ENCODE measurements at regions not wholly inside any gene's neighbourhood (a gene's known extent, or its start where the extent isn't known, plus 50 kb on each side); places are given as distances from the start of the nearest gene placed in this dataset.

DNA sequence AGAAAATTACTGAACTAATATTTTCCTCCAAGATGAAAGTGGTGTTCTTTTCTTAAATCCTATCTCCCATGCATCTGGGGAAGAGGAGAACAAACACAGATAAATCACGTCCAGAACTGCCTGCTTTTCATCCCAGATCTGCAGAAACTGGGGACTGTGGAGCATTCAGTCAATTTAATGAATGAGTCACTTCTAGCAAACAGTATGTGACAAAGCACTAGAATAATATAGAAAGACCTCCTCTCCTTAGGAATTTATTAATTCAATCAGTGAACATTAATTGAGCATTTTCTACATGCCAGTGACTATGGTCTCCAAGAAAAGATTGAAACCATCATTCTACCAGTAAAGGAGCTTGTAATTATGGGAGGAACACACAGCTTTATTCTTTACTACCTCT, 693.4 kb upstream of the ID2 start:
- no peak for DNase-seq

DNA sequence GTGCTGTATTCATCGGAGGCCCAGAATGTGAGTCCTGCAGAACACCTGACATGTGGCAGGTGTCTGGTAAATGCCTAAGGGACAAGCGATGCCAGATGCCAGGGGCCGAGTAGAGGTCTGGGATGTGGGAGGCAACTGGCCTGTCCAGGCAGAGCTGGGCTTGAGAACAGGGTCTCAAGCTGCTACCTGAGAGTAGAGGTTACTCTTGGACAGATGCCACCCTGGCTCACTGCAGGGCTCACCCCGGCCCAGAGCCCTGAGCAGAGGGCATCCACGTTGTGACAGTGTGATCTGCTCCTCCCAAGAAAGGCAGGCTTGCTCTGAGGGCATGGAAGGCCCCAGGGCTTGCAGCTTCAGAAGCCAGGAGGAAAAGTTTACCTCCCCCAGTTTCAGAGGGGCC, 692.0 kb upstream of the ID2 start:
- no peak for DNase-seq

DNA sequence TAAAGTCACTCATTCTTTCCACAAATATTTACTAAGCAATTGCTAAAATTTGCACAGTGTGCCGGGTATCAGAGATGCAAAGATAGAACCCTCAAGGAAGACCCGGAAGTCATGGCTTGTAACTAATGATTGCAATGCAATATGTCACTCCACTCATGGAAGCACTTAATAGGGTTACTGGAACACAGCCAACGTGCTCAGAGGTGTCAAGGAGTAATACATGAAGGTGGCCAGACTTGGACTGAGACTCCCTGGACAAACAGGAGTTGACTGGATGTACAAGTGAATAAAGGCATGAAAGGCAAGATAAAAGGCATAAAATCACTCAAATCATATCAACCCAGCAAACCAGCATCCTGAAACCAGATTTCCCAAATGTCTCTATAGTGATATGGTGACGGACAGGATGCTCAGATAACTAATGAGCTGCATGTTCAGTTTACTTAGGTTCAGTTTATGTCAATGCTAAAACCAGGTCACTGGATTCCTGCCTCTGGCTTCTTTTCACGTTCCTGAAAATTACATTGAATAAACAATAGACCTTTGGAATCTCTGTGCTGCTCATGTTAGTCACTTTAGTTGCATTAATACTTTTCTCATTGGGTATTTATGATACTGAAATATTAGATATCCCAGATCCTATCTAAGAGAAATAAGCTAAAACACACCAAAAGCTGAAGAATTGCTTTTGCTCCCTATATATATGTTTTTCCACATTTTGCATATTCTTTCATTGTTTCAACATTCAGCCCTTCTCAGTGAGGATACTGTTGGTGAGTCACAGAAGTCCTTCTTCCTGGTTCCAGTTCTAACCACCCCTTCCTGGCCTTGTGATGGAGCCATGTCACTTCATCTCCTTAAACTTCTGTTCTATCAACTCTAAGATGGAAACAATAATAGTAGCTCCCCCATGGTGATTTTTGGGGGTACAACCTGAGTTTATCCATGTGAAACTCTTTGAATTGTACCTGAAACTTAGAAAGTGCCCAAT, 688.9 kb upstream of the ID2 start:
- no peak for DNase-seq

DNA sequence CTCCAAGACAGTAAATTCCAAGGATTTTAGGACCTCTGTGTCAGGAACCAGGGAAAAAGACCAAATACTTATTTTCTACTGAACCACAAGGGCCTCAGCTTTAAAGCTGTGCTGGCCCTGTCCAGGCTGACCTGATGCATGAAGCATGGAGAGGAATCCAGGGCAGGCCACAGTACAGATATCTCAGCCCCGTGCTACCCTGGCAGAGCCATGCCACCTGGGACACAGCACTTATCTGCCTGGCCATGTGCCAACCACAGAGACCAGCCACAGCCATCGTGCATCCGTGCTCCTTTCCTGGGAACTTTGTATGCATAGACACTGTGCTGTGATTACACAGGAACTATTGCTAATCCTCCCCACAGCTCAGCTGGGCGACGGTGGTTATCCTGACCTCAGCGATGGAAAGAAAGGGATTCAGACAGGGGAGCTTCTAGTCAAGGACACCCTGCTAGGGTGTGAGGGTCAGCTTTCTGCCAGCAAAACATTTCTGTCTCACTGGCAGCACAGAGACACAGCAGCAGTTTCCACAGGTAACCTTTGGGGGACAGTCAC, 687.4 kb upstream of the ID2 start:
- DNase-seq = no peak

DNA sequence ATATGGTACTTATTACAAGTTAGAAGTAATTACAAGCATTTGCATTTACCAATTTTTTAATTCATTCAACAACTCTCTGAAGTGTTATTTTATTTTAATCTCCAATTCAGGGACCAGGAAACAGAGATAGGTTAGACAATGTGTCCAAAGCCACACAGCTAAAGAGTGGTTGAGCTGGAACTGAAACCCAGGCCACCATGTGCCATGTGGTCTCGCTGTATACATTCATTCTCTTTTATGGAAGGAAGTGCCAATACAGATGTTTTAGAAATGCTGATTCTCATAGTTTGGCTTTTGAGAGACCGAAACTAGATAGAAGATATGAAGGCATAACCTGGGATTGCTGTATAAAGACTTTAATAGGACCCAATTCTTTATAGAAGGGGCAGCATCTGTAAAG, 684.6 kb upstream of the ID2 start:
- DNase-seq = no peak

DNA sequence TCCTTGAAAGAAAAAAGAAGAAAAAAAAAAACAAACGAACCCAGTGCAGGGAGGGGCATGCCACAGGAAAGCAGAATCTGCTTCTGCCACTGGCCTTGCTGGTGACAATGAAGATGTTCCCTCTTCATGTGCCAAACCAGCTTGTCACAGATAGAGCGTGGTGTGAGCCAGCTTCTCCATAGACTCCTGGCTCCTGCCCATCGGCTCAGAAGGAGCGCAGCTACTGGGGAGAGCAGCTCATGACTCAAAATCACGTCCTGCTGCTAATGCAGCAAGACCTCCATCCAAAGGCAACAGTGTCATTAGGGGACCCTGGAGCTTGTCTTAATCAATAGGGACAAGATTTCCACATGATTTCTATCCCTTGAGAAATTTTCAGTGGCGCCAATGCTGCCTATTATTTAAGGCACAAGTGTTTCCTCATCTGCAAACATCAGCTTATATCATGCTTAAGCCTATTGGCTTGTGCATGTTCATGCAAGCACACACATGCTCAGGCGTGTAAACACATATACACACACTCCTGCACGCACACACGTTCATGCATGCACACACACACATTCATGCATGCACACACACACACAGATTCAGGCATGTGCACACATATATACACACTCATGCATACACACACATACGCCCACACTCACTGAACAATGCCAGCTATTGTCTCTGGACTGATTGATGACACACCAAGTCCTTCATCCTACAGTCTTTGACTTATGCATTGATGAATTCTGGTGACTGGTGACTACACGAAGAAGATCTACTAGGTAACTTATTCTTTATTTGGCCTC, 682.0 kb upstream of the ID2 start:
- DNase-seq = no peak

DNA sequence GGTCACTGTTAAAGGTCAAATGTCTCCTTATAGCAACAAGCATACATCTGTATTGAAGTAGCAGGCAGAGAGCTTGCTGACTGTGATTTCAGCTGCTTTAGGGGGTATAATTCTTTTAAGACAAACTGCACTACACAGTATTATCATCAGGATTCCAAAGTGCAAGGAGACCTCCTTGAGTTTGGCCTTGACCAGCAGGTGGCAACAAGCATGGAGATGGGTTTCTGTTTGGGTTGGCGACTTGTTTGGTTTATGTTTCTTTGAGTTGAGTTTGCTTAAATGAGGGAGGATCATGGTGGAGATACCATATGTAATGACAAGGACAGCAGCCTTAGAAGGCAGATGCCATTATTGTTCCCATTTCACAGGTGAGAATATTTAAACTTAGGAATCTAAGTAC, 681.0 kb upstream of the ID2 start:
- DNase-seq = no peak

DNA sequence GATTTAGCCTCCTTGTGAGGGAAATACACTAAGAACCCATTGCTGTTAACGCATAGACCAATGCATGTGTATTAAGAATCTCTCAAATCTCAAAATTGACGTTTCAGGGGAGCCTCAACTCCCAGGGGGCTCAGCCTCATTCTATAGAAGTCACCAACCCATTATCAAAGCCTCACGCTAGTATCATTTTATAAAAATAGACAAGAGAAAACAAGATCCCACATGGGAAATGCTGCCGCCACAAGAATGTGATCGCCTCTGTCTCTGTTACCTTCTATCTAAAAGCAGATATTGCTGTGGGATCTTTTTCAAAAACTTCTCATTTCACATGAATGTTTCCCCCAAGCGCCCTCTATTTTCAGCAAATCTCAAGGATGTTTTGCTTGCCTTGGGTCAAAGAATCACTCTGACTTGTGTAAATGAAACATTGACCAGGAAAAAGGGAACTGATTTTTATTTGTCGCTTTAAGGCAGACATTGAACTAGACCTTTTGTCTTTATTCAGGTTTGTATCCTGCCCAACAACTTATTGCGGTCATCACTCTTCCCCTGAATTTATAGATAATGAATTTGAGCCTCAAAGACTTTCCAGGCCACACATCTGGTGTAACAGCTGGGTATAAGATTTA, 679.0 kb upstream of the ID2 start:
- no peak for DNase-seq

DNA sequence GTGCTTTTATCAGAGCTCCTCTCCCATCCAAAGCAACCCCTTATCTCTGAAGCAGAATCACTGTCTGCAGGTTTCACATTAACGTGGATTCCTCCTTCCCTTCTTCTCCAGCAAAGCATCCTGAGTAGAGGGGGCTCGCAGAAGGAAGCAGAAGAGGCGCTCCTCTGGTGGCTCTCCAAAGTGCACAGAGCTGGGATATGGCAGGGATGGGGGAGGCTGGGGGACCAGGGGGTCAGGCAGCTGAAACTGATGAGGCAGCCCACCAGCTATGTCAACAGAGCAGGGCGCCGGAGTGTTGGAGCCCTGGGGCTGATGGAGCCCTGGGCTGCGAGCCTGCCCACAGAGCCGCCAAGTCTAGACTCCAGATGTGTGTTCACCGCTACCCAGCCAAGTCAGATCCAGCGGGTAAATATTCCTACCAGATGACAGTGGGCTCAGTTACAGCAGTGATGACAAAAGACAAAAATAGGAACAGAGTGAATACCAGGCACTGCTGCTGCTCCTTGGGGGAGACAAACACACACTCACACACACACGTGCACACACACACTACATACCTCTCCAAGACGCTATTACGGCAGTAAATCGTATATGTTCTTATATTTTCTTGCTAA, 678.3 kb upstream of the ID2 start:
- DNase-seq = no peak

DNA sequence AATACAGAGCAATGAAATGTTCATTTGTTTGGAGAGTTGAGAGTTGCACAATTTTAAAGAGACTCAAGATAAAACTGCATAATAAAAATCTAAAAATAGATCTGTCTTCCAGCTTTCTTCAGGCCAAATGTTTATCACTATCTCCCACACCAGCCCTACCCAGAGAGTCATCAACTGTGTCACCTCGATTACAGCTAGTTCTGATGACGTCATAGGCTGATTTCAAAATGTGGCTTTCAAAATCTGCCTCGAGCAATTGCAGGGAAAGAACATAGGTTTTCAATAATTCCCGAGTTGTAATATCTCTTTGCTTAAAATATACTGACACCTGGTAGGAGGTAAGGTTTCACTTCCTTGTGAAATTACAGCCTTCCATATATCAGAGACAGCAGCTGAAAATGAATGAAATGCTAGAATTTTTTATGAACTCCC, 677.6 kb upstream of the ID2 start:
- no peak for DNase-seq

DNA sequence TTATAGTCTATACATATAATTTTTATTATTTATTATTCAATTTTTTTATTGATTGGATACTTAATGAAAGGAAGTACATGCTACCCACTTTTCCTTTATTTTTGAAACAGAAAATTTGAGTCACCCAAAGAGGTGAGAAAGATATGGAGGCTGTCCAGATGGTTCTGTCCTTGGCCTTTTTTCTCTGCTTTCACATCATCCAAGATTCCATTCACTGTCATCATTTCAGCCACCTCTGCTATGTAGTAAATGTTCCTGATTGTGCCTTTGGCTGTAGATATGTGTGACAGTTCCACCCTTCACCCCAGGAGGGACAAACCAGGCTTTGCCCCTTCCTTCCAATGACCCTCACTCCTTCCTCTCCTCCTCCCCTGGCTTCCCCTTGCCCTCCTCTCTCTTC, 675.7 kb upstream of the ID2 start:
- DNase-seq = no peak

DNA sequence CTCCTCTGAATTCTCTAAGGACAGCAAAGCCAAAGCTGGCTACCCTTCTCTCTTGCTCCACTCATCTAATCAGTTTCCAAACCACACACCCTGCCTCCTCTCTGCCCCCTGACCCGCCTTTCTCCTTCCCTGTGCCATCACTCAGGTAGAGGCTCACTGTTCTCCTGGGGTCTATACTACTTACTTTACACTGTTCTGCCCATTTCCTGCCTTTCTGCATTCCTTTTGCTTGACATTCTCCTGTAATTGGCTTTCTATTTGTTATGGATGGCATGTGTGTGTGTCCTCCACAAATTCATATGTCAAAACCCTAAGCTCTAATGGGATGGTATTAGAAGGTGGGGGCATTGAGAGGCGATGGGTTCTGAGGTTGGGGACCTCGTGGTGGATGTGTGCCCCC, 675.2 kb upstream of the ID2 start:
- no peak for DNase-seq

DNA sequence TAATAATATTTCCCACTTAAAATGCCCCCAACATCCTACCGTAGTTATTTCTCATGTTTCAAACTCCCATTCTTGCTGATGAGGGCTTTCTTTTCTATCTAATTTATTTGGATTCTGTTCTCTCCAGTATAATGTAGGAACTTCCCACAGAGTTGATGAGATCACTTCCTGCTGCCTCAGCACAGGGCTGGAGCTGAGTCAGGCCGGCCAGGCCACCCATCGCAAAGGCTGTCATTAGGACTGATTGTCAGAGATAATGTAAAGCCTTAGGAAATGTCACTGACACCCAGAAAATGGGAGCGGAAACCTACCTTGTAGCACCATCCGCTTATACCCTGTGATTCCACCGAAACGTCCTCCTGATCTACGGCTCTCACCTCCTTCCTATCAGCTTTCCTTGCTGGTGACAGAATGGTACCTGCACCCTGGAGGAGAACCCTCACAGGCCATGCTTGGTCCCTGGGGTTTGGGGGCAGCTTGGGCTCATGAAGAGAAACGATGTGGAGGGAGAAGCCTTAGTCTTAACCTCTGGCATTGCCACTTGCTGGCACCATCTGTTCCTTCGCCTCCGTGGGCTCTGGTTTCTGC, 672.8 kb upstream of the ID2 start:
- DNase-seq = no peak

DNA sequence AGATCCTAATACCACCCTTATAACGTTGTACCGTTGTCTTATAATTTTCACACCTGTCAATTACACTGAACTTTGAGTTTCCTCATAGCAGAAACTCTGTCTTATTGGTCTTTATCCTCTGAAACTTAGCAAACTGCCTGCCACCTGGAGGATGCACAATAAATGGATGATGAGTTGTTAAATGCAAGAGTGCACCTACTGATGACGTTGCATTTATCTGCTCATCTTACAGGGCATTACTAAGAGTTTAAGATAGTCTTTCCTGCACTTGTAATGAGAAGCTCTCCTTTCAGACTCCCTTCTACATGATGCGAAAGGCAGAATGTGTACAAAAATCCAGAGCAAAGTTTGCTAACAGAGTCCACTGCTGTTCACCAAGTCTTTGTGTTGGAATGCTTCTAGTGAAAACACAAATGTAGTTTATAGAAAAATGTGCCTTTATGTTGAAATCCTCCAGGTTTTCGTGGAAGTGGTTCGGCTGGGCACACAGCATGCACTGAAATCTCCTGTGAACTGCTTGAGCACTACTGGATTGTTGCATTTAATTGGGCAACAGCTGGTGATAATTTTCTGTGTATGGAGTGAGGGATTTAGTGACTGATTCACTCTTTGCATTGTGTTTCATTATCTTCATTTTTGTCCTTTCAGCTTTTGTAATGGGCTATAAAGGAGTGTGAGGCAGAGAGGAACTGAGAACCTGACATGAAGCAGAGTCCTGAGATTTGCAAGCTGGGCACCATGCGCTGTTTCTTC, 665.8 kb upstream of the ID2 start:
- no peak for DNase-seq

DNA sequence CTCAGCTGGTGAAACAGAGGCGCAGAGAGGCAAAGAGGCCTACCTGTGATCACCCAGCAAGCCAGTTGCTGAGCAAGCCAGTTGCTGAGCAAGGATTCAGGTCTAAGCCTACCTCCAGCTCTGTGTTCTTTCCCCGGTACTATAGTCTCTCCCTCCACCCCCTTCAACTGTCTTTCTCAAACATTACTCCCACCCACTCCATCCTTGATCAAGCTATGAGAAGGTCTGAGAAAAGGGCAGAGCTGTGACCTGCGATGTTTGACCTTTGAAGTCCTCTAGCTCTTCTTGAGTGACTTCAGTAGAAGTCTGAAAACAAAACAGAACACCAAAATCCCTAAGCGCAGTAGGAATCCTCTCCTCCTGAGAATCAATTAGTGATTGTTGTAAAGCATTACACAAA, 665.2 kb upstream of the ID2 start:
- DNase-seq = no peak

DNA sequence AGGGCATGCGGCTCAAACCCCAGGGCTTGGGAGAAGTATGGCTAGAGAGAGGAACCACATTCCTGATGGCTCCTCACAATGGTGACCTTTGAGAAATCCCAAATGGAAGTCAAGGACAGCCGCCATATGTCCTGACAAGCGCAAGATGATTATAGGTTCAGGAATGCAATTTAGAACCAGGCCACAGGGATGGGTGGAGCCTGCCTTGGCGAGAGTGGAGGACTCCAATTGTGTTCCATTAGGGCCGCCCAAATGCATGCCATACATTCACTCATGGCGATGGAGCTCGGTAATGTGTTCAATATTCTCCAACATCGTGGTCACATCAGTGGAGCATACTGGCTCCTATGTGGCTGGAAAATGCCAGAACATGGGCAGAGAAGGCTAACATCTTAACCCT, 662.9 kb upstream of the ID2 start:
- no peak for DNase-seq

DNA sequence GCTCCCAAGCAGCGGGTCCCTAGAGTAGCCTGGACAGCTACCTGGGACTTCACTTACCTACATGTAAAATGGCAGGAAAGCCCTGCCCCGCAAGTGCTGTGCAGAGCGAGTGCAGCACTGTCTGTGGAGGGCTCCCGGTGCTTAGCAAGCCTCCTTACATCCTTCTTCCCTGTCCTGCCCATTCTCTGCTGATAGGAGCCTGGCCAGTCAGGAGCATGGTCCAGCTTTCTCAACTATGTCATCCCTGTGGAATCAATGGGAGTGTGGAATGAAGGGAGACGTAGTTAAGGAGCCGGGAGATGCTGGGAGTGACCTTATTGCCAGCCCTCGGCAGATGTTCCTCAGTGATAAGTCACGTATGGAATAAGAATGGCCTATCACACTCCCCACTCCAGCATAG, 661.9 kb upstream of the ID2 start:
- DNase-seq = no peak

DNA sequence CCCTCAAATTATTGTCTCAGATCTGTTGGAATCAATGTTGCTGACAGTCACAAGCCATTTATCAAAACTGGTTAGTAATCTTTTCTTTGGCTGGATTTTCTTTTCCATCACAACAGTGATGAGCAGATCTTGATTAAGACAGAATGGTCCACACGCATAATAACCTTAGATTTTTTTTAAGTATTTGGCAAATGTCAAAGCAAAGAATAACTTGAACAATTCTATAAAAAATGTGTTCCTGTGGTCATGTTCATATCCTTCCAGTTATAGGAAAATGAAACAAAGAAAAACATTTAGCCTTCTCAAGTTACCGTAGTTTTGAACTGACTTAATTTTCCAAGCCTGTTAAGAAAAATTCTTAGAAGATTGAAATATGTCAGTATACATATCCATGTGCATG, 659.9 kb upstream of the ID2 start:
- DNase-seq = no peak

DNA sequence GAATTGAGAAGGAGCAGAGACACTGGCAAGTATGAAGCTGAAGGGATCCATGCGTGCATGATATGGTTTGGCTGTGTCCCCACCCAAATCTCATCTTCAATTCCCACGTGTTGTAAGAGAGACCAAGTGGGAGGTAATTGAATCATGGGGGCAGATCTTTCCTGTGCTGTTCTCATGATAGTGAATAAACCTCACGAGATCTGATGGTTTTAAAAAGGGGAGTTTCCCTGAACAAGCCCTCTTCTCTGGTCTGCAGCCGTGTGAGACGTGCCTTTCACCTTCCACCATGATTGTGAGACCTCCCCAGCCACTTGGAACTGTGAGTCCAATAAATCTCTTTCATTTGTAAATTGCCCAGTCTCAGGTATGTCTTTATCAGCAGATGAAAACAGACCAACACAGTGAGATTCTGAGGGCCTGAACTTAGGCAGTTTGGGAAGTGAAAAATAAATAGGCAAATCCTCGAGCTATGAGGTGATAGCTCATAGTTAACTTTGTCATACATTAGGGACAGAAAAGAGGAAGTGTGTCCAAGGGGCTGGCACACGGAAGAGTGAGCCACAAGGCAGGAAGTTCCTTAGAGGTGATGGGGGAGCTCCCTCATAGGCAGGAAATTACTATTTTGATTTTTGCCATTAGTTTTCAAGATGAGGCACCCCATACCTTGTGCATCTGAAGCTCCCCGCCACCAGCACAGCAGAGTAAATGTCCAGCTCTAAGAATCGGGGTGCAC, 658.8 kb upstream of the ID2 start:
- DNase-seq = no peak

DNA sequence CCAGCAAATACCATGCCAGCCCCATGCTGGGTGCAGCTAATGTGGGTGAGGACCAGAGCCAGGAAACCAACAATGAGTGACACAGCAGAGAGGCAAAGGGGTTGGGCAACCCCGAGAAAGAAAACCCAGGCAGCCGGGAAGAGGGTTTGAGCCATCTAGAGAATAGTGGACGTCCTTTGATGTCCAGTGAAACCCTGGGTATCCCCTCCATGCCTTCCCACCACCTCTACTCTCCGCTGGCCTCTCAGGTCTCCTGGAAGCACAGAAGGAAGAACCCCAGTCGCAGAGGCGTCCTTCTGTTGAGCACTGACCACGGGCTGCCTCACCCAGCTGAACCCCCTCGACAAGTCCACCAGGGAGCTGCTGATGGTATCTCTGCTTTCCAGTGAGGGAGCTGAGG, 657.4 kb upstream of the ID2 start:
- no peak for DNase-seq

DNA sequence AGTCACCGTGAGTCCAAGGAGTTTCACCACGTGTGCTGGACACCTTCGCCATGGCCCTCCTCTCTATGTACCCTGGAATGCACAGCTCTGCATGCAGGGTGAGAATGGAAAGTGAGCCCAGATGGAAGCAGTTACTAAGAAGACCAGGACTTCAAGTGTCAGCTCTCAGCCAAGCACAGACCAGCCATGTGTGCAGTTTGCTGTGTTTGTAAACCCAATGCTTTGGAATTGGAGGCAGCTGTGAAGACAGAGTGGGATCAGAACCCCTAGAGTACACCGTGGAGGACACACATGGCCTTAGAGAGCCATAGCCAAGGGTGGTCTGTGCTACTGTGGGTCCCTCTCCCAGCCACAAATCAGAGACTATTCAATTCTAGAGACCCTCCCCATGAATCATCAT, 655.5 kb upstream of the ID2 start:
- no peak for DNase-seq
